ENCODE measurements at regions not wholly inside any gene's neighbourhood (a gene's known extent, or its start where the extent isn't known, plus 50 kb on each side); places are given as distances from the start of the nearest gene placed in this dataset.

GRCh38 chr2:177075254-177075653 lies 137.3 kb upstream of the HNRNPA3 start:
- Histone ChIP-seq H3K27ac (ENCODE audit: low read depth, low read length) (no peak overlapping the region), H3K4me1 (ENCODE audit: control insufficient read depth in 1 of 2, insufficient read depth in 2 of 2, low read length in 2 of 2) (no peaks in the 10 kb centered on the region), H3K9ac (ENCODE audit: low read depth in 1 of 2, low read length in 2 of 2) (no peak overlapping the region), H3K4me3 (ENCODE audit: low read depth in 1 of 2, low read length in 2 of 2) (no peak overlapping the region), H3K27me3 (ENCODE audit: control insufficient read depth in 1 of 2, insufficient read depth in 2 of 2, low read length in 2 of 2) (peaks cover 3 to 4% of the 10 kb centered on the region in 2 donors), H3K36me3 (ENCODE audit: control insufficient read depth in 1 of 2, insufficient read depth in 2 of 2, low read length in 2 of 2) (no peaks in the 10 kb centered on the region), H3K9me3 (ENCODE audit: control insufficient read depth in 1 of 2, low read length in 2 of 2) (no peaks in the 10 kb centered on the region)

GRCh38 chr2:177076636-177077179 lies 135.9 kb upstream of the HNRNPA3 start:
- Histone ChIP-seq H3K27me3 (ENCODE audit: control insufficient read depth in 1 of 2, insufficient read depth in 2 of 2, low read length in 2 of 2) (peaks cover 3 to 4% of the 10 kb centered on the region in 2 donors), H3K36me3 (ENCODE audit: control insufficient read depth in 1 of 2, insufficient read depth in 2 of 2, low read length in 2 of 2) (no peaks in the 10 kb centered on the region), H3K4me3 (ENCODE audit: low read depth in 1 of 2, low read length in 2 of 2) (no peak overlapping the region), H3K27ac (ENCODE audit: low read depth, low read length) (no peak overlapping the region), H3K4me1 (ENCODE audit: control insufficient read depth in 1 of 2, insufficient read depth in 2 of 2, low read length in 2 of 2) (no peaks in the 10 kb centered on the region), H3K9ac (ENCODE audit: low read depth in 1 of 2, low read length in 2 of 2) (no peak overlapping the region), H3K9me3 (ENCODE audit: control insufficient read depth in 1 of 2, low read length in 2 of 2) (no peaks in the 10 kb centered on the region)

DNA sequence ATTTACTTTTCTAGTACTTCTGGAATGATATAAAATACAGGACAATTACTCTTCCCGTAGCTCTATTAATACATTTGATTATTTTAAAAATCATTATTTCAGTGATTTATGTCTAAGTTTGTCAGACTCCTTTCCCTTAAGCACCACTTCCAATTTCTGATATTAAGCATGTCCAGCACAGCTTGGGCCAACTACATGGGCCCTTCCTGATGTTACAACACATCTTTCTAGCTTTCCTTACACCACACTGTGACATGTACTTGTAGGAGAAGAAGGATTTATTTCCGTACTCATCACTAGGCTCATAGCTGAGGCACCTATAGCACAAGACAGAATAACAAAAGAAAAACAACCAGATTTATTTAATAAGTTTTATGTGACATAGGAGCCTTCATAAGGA lies 134.8 kb upstream of the HNRNPA3 start:
- Histone ChIP-seq H3K27ac (ENCODE audit: low read depth, low read length) (no peak overlapping the region), H3K9ac (ENCODE audit: low read depth in 1 of 2, low read length in 2 of 2) (no peak overlapping the region), H3K4me3 (ENCODE audit: low read depth in 1 of 2, low read length in 2 of 2) (no peak overlapping the region), H3K36me3 (ENCODE audit: control insufficient read depth in 1 of 2, insufficient read depth in 2 of 2, low read length in 2 of 2) (no peaks in the 10 kb centered on the region), H3K27me3 (ENCODE audit: control insufficient read depth in 1 of 2, insufficient read depth in 2 of 2, low read length in 2 of 2) (peaks cover 3 to 4% of the 10 kb centered on the region in 2 donors), H3K9me3 (ENCODE audit: control insufficient read depth in 1 of 2, low read length in 2 of 2) (no peaks in the 10 kb centered on the region), H3K4me1 (ENCODE audit: control insufficient read depth in 1 of 2, insufficient read depth in 2 of 2, low read length in 2 of 2) (no peaks in the 10 kb centered on the region)

DNA sequence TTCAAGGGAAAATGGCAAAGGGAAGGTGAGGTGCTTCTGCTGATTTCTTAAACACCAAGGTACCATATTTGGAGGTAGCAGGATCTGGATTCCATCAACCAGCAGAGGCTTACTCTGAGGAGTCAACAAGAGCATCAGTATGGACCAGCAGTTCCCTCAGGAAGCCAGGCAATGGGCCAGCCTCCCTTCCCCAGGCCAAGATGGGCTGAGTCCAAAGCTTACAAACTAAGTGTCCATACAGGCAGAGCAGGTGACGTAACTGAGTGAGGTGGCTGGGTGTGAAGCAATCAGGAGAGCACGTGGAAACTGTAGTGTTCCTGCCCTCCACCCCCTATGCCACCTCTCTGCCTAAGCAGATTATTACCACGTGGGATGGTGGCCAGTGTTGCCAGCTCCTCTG lies 134.2 kb upstream of the HNRNPA3 start:
- Histone ChIP-seq H3K36me3 (ENCODE audit: control insufficient read depth in 1 of 2, insufficient read depth in 2 of 2, low read length in 2 of 2) (no peaks in the 10 kb centered on the region), H3K9ac (ENCODE audit: low read depth in 1 of 2, low read length in 2 of 2) (no peak overlapping the region), H3K4me1 (ENCODE audit: control insufficient read depth in 1 of 2, insufficient read depth in 2 of 2, low read length in 2 of 2) (no peaks in the 10 kb centered on the region), H3K4me3 (ENCODE audit: low read depth in 1 of 2, low read length in 2 of 2) (no peak overlapping the region), H3K27me3 (ENCODE audit: control insufficient read depth in 1 of 2, insufficient read depth in 2 of 2, low read length in 2 of 2) (peaks cover 3 to 4% of the 10 kb centered on the region in 2 donors), H3K9me3 (ENCODE audit: control insufficient read depth in 1 of 2, low read length in 2 of 2) (no peaks in the 10 kb centered on the region), H3K27ac (ENCODE audit: low read depth, low read length) (no peak overlapping the region)

GRCh38 chr2:177078855-177079254 lies 133.7 kb upstream of the HNRNPA3 start:
- Histone ChIP-seq H3K36me3 (ENCODE audit: control insufficient read depth in 1 of 2, insufficient read depth in 2 of 2, low read length in 2 of 2) (no peaks in the 10 kb centered on the region), H3K27me3 (ENCODE audit: control insufficient read depth in 1 of 2, insufficient read depth in 2 of 2, low read length in 2 of 2) (peaks cover 3 to 4% of the 10 kb centered on the region in 2 donors), H3K9me3 (ENCODE audit: control insufficient read depth in 1 of 2, low read length in 2 of 2) (no peaks in the 10 kb centered on the region), H3K9ac (ENCODE audit: low read depth in 1 of 2, low read length in 2 of 2) (no peak overlapping the region), H3K4me1 (ENCODE audit: control insufficient read depth in 1 of 2, insufficient read depth in 2 of 2, low read length in 2 of 2) (no peaks in the 10 kb centered on the region), H3K27ac (ENCODE audit: low read depth, low read length) (no peak overlapping the region), H3K4me3 (ENCODE audit: low read depth in 1 of 2, low read length in 2 of 2) (no peak overlapping the region)

DNA sequence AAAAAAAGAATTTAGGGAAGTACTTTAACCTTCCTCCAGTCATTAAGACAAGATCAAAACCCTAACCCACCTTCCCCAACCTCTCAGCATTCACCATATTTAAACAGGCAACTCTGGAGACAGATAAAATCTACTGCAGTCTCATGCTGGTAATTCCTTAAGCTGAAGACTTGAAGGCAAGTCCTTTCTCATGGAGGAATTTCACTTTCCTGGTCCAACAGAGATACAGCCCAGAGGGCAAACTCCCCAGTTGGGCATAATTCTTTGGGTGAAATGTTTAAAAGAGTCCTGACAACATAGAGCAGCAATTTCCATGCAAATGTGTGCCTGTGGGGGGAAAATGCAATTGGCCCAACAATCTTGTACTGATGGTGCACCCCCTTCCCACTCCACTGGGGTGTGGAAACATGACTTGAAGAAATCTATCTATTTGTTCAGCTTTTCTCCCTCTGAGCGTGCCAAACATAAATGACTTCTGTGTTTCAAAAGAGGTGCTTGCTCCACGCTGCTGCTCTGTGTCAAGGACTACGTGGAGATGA lies 131.8 kb upstream of the HNRNPA3 start:
- Histone ChIP-seq H3K9ac (ENCODE audit: low read depth in 1 of 2, low read length in 2 of 2) (no peak overlapping the region), H3K27me3 (ENCODE audit: control insufficient read depth in 1 of 2, insufficient read depth in 2 of 2, low read length in 2 of 2) (peaks cover 0 to 3% of the 10 kb centered on the region in 2 donors), H3K9me3 (ENCODE audit: control insufficient read depth in 1 of 2, low read length in 2 of 2) (no peaks in the 10 kb centered on the region), H3K36me3 (ENCODE audit: control insufficient read depth in 1 of 2, insufficient read depth in 2 of 2, low read length in 2 of 2) (no peaks in the 10 kb centered on the region), H3K27ac (ENCODE audit: low read depth, low read length) (no peak overlapping the region), H3K4me1 (ENCODE audit: control insufficient read depth in 1 of 2, insufficient read depth in 2 of 2, low read length in 2 of 2) (no peaks in the 10 kb centered on the region), H3K4me3 (ENCODE audit: low read depth in 1 of 2, low read length in 2 of 2) (no peak overlapping the region)

DNA sequence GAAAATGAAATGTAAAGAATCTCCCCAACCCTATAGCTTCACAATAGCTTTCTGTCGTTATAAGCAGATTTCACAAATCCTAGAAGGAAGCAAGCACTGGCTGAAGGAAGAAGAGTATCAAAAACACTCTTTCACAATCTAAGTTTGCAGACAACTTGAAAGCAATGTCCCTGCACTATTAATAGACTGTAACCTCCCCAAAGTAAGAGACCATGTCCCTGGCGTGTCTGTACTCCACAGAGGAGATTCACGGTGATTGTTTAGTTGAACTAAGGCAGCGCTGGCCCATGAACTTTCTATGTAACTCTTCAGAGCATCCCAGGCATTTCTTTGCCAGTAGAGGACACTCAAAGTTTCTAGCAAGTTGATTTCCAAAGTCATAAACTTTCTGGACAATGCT lies 128.0 kb upstream of the HNRNPA3 start:
- Histone ChIP-seq H3K27ac (ENCODE audit: low read depth, low read length) (no peak overlapping the region), H3K9me3 (ENCODE audit: control insufficient read depth in 1 of 2, low read length in 2 of 2) (no peaks in the 10 kb centered on the region), H3K4me3 (ENCODE audit: low read depth in 1 of 2, low read length in 2 of 2) (no peak overlapping the region), H3K9ac (ENCODE audit: low read depth in 1 of 2, low read length in 2 of 2) (no peak overlapping the region), H3K36me3 (ENCODE audit: control insufficient read depth in 1 of 2, insufficient read depth in 2 of 2, low read length in 2 of 2) (no peaks in the 10 kb centered on the region), H3K27me3 (ENCODE audit: control insufficient read depth in 1 of 2, insufficient read depth in 2 of 2, low read length in 2 of 2) (no peaks in the 10 kb centered on the region), H3K4me1 (ENCODE audit: control insufficient read depth in 1 of 2, insufficient read depth in 2 of 2, low read length in 2 of 2) (no peaks in the 10 kb centered on the region)

GRCh38 chr2:177088529-177088928 lies 124.1 kb upstream of the HNRNPA3 start:
- H3K27me3 ChIP-seq (ENCODE audit: control insufficient read depth in 1 of 2, insufficient read depth in 2 of 2, low read length in 2 of 2), result no peaks in the 10 kb centered on the region
- H3K36me3 ChIP-seq (ENCODE audit: control insufficient read depth in 1 of 2, insufficient read depth in 2 of 2, low read length in 2 of 2), result no peaks in the 10 kb centered on the region
- H3K4me3 ChIP-seq (ENCODE audit: low read depth in 1 of 2, low read length in 2 of 2), result no peak overlapping the region
- H3K9ac ChIP-seq (ENCODE audit: low read depth in 1 of 2, low read length in 2 of 2), result no peak overlapping the region
- no peak overlapping the region for H3K27ac ChIP-seq (ENCODE audit: low read depth, low read length)
- no peaks in the 10 kb centered on the region for H3K4me1 ChIP-seq (ENCODE audit: control insufficient read depth in 1 of 2, insufficient read depth in 2 of 2, low read length in 2 of 2)
- no peaks in the 10 kb centered on the region for H3K9me3 ChIP-seq (ENCODE audit: control insufficient read depth in 1 of 2, low read length in 2 of 2)

- Histone ChIP-seq H3K4me3 (ENCODE audit: low read depth in 1 of 2, low read length in 2 of 2) (no peak overlapping the region), H3K9ac (ENCODE audit: low read depth in 1 of 2, low read length in 2 of 2) (no peak overlapping the region), H3K36me3 (ENCODE audit: control insufficient read depth in 1 of 2, insufficient read depth in 2 of 2, low read length in 2 of 2) (no peaks in the 10 kb centered on the region), H3K27ac (ENCODE audit: low read depth, low read length) (no peak overlapping the region), H3K9me3 (ENCODE audit: control insufficient read depth in 1 of 2, low read length in 2 of 2) (no peaks in the 10 kb centered on the region), H3K27me3 (ENCODE audit: control insufficient read depth in 1 of 2, insufficient read depth in 2 of 2, low read length in 2 of 2) (no peaks in the 10 kb centered on the region), H3K4me1 (ENCODE audit: control insufficient read depth in 1 of 2, insufficient read depth in 2 of 2, low read length in 2 of 2) (no peaks in the 10 kb centered on the region)
Measured at GRCh38 chr2:177090967-177091366, 121.6 kb upstream of the HNRNPA3 start.

DNA sequence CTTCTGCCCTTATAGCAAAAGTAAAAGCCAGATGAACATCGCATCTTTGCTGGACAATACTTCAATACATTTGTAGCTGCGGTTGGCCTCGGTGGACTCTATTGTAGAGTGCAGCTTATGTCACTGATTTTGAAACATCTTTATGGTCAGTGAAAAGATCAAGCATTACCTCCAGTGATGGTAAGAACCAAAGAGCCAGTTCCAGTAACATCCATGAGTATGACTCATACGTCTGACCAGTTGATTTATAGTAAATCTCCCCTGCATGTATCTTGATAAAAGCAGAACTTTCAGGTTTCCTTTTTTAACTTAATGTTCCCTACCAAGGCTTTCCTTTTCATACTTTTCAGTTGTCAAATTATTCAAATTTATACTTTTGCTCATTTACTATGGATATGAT lies 119.2 kb upstream of the HNRNPA3 start:
- Histone ChIP-seq H3K9me3 (ENCODE audit: control insufficient read depth in 1 of 2, low read length in 2 of 2) (no peaks in the 10 kb centered on the region), H3K4me1 (ENCODE audit: control insufficient read depth in 1 of 2, insufficient read depth in 2 of 2, low read length in 2 of 2) (no peaks in the 10 kb centered on the region), H3K4me3 (ENCODE audit: low read depth in 1 of 2, low read length in 2 of 2) (no peak overlapping the region), H3K36me3 (ENCODE audit: control insufficient read depth in 1 of 2, insufficient read depth in 2 of 2, low read length in 2 of 2) (no peaks in the 10 kb centered on the region), H3K9ac (ENCODE audit: low read depth in 1 of 2, low read length in 2 of 2) (no peak overlapping the region), H3K27me3 (ENCODE audit: control insufficient read depth in 1 of 2, insufficient read depth in 2 of 2, low read length in 2 of 2) (no peaks in the 10 kb centered on the region), H3K27ac (ENCODE audit: low read depth, low read length) (no peak overlapping the region)

All from duodenal mucosa (tissue), 2 donors.